ENCODE measurements at regions not wholly inside any gene's neighbourhood (a gene's known extent, or its start where the extent isn't known, plus 50 kb on each side); places are given as distances from the start of the nearest gene placed in this dataset.

DNA sequence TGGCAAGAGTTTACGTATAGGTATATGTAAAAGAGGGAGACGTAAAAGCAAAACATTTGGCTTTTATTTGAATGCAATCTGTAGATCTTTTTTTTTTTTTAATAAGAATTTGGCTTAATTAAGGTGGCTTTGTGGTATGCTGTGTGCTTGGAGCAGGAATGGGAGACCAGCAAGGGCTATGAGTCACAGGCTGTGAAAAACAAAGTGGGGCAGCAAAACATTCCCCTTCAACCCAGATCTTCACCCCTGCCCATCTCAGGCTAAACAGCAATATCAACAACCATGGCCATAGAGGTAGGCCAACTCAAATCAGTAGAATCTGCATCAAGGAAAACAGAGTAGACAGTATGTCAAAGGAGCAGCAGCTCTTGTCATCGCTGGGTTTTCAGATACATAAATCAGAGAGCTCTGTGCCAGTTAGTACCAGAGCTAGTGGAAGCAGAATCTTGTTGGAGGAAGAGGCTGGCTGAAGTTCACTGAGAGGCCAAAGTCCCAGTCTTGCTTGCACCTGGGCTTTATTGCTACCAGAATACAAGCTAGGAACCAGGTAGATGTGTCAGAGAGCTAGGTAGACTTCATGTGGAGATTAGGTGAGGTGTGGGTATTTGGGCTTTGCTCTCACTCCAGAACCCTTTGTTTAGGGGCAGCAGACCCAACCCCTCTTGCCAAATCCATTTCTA, 191.5 kb upstream of the FANCL start:
- DNase-seq (ENCODE audit: low read depth in 1 of 2, low spot score in 1 of 2), result no peak
- TF ChIP-seq, protein P1, sequence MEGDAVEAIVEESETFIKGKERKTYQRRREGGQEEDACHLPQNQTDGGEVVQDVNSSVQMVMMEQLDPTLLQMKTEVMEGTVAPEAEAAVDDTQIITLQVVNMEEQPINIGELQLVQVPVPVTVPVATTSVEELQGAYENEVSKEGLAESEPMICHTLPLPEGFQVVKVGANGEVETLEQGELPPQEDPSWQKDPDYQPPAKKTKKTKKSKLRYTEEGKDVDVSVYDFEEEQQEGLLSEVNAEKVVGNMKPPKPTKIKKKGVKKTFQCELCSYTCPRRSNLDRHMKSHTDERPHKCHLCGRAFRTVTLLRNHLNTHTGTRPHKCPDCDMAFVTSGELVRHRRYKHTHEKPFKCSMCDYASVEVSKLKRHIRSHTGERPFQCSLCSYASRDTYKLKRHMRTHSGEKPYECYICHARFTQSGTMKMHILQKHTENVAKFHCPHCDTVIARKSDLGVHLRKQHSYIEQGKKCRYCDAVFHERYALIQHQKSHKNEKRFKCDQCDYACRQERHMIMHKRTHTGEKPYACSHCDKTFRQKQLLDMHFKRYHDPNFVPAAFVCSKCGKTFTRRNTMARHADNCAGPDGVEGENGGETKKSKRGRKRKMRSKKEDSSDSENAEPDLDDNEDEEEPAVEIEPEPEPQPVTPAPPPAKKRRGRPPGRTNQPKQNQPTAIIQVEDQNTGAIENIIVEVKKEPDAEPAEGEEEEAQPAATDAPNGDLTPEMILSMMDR (IDR thresholded peaks at IDR 0.05; ENCODE audit: insufficient read depth, low read length), result no peak
- TF ChIP-seq, protein P2, sequence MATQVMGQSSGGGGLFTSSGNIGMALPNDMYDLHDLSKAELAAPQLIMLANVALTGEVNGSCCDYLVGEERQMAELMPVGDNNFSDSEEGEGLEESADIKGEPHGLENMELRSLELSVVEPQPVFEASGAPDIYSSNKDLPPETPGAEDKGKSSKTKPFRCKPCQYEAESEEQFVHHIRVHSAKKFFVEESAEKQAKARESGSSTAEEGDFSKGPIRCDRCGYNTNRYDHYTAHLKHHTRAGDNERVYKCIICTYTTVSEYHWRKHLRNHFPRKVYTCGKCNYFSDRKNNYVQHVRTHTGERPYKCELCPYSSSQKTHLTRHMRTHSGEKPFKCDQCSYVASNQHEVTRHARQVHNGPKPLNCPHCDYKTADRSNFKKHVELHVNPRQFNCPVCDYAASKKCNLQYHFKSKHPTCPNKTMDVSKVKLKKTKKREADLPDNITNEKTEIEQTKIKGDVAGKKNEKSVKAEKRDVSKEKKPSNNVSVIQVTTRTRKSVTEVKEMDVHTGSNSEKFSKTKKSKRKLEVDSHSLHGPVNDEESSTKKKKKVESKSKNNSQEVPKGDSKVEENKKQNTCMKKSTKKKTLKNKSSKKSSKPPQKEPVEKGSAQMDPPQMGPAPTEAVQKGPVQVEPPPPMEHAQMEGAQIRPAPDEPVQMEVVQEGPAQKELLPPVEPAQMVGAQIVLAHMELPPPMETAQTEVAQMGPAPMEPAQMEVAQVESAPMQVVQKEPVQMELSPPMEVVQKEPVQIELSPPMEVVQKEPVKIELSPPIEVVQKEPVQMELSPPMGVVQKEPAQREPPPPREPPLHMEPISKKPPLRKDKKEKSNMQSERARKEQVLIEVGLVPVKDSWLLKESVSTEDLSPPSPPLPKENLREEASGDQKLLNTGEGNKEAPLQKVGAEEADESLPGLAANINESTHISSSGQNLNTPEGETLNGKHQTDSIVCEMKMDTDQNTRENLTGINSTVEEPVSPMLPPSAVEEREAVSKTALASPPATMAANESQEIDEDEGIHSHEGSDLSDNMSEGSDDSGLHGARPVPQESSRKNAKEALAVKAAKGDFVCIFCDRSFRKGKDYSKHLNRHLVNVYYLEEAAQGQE (IDR thresholded peaks at IDR 0.05; ENCODE audit: insufficient replicate concordance, low read depth), result no peak
- TF ChIP-seq GABPA (IDR thresholded peaks at IDR 0.05; ENCODE audit: low read depth) (no peak), POLR2AphosphoS5 (IDR thresholded peaks at IDR 0.05; ENCODE audit: low read depth) (no peak), SPI1 (IDR thresholded peaks at IDR 0.05; ENCODE audit: borderline replicate concordance, low read depth) (no peak)
- no peak overlapping the region for H3K27ac ChIP-seq (replicated peaks)
- H3K27me3 ChIP-seq (ENCODE audit: insufficient read depth, poor library complexity, severe bottlenecking), result peaks cover 13% of the 10 kb centered on the region
- H3K4me3 ChIP-seq (replicated peaks; ENCODE audit: insufficient read depth, low read length), result no peak overlapping the region

DNA sequence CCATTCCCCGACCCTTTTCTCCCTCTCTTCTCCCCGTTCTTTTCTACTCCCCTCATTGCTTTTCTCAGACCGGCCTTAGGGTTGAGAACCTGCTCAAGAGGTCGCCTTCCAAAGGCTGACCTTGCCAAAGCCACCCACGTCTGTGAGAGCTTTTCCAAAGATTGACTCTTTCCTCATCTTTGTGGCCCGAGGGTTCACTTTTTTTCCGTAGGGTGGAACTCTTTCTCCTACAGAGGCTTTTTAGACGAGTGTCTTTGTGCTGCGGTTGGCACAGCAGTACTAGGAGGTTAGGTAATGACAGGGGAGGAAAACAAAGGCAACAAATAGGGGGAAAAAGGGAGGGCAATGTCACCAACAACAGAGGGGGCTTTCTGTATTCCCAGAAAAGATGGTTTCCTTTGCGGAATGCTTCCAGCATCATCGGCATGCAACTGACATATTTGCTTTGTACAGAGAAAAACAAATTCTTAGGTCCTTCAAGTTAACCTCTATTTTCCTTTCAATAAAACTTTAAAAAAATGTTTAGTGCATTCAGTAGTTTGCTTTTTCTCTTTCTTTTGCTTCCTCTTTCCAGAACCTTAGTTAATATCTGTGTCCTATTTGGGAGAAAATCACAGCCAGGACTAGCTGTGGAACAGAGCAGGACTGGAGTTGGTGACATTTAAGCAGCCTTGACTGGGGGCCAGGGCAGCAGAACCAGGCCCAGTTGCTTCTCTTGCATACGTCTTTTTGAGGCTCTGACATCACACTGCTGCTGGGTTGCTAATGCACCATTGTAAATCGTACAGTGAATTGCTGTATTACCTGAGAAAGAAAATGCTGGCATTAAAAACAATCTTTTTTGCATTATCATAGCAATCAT, 188.1 kb upstream of the FANCL start:
- Histone ChIP-seq H3K4me3 (replicated peaks; ENCODE audit: insufficient read depth, low read length) (peak overlapping the region; percentile 52; the same call in 1 of the 2 replicates), H3K27ac (replicated peaks) (no peak overlapping the region), H3K27me3 (ENCODE audit: insufficient read depth, poor library complexity, severe bottlenecking) (peaks cover 30% of the 10 kb centered on the region)
- TF ChIP-seq GABPA (IDR thresholded peaks at IDR 0.05; ENCODE audit: low read depth) (no peak), POLR2AphosphoS5 (IDR thresholded peaks at IDR 0.05; ENCODE audit: low read depth) (no peak), SPI1 (IDR thresholded peaks at IDR 0.05; ENCODE audit: borderline replicate concordance, low read depth) (no peak)
- TF ChIP-seq, protein P2 (IDR thresholded peaks at IDR 0.05; ENCODE audit: insufficient replicate concordance, low read depth), result no peak
- TF ChIP-seq, protein P1 (IDR thresholded peaks at IDR 0.05; ENCODE audit: insufficient read depth, low read length), result no peak
- no peak for DNase-seq (ENCODE audit: low read depth in 1 of 2, low spot score in 1 of 2)

DNA sequence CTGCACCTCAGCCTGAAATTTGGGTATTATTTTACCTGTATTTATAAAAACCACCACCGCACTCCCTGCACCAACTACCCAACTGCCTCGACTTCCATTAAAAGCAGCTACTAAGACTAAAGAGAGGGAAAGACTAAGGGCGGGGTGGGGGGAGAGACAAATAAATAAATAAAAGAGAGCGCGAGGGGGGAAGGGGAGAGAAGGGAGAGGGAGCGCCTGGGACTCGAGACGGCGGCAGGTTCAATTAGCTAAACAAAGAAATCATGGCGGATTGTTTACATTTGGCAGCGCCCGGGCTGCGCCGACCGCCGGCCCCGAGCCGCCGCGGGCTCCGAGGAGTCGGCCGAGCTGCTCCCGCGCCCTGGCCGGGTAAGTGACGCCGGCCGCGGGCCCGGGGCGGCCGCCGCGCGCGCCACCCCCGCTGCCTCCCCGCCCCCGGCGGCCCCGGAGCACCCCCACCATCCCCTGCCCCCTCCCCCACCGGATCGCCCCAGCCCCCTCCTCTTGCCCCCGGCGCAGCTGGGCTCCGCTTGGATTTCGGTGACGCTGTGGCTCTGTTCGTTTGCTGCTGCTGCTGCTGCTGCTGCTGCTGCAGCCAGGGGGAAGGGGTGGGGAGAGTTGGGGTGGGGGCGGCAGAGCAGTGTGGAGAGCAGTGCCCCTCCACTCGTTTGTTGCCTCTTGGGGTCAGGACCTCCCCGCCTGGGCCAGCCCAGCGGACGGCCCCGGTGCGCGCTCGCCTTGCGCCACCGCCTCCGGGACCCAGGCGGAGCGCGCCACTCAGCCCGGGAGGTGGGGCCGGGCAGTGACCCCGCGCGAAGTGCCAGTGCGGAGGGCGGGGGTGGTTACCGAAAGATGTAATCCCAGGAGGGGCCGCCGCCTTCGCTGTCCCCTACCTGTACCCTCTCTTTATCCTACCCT, 187.2 kb upstream of the FANCL start:
- no peak for DNase-seq (ENCODE audit: low read depth in 1 of 2, low spot score in 1 of 2)

More for the DNA sequence above, 187.2 kb upstream of the FANCL start:
- Histone ChIP-seq H3K4me3 (replicated peaks; ENCODE audit: insufficient read depth, low read length) (peak overlapping the region; percentile 52), H3K27me3 (ENCODE audit: insufficient read depth, poor library complexity, severe bottlenecking) (peaks cover 30% of the 10 kb centered on the region), H3K27ac (replicated peaks) (no peak overlapping the region)
- TF ChIP-seq SPI1 (IDR thresholded peaks at IDR 0.05; ENCODE audit: borderline replicate concordance, low read depth), result no peak
- TF ChIP-seq, protein P1 (IDR thresholded peaks at IDR 0.05; ENCODE audit: insufficient read depth, low read length), result no peak
- no peak for TF ChIP-seq POLR2AphosphoS5 (IDR thresholded peaks at IDR 0.05; ENCODE audit: low read depth)
- TF ChIP-seq, protein P2 (IDR thresholded peaks at IDR 0.05; ENCODE audit: insufficient replicate concordance, low read depth), result no peak
- TF ChIP-seq GABPA (IDR thresholded peaks at IDR 0.05; ENCODE audit: low read depth), result no peak

All from HL-60 (cell line).